Activated T-helper 17 cell treated with anti-CD3 and anti-CD28 coated beads, Interleukin-2, amount 50 U/mL, for 72 hours (primary cell): ENCODE measurements at regions not wholly inside any gene's neighbourhood (a gene's known extent, or its start where the extent isn't known, plus 50 kb on each side); places are given as distances from the start of the nearest gene placed in this dataset.
"Not testable (repeated sequence)": the region's sequence is repeated elsewhere in the genome, so short reads cannot be mapped to it uniquely, and the experiment has no call there.

Experiments
- ATAC-seq: fragments of 150-1000 bp; cut with Tn5 transposase; replicated peaks from 2 replicates; pipeline ENCODE4 v1.10.0; 2021; ENCODE audit warnings: mild to moderate bottlenecking, moderate library complexity
- H3K27ac Mint-ChIP-seq: one replicate; pipeline ENCODE4 v1.8.0; 2022; ENCODE audit warnings: mixed read lengths
- H3K27me3 Mint-ChIP-seq: one replicate; pipeline ENCODE4 v1.8.0; 2022; ENCODE audit warnings: mixed read lengths
- H3K36me3 Mint-ChIP-seq: one replicate; pipeline ENCODE4 v1.8.0; 2022; ENCODE audit warnings: low read depth, mild to moderate bottlenecking, mixed read lengths
- H3K4me1 Mint-ChIP-seq: one replicate; pipeline ENCODE4 v1.8.0; 2022; ENCODE audit warnings: mixed read lengths
- H3K4me3 Mint-ChIP-seq: one replicate; pipeline ENCODE4 v1.8.0; 2022; ENCODE audit warnings: mild to moderate bottlenecking, mixed read lengths
- H3K9me3 Mint-ChIP-seq: one replicate; pipeline ENCODE4 v1.8.0; 2022; ENCODE audit warnings: mixed read lengths

GRCh38 chr3:94507354-94507753 is 444.5 kb downstream of the NSUN3 start:
- not testable (repeated sequence) for ATAC-seq, H3K9me3 Mint-ChIP-seq, H3K4me1 Mint-ChIP-seq

GRCh38 chr3:94512876-94513275 is 450.0 kb downstream of the NSUN3 start:
- H3K36me3 Mint-ChIP-seq, result no peaks in the 10 kb centered on the region
- H3K27me3 Mint-ChIP-seq, result no peaks in the 10 kb centered on the region
- no peaks in the 10 kb centered on the region for H3K4me1 Mint-ChIP-seq
- H3K27ac Mint-ChIP-seq, result no peak overlapping the region
- H3K9me3 Mint-ChIP-seq, result peaks cover 4% of the 10 kb centered on the region
- no peak for ATAC-seq
- no peak overlapping the region for H3K4me3 Mint-ChIP-seq

More at GRCh38 chr3:94507354-94507753, 444.5 kb downstream of the NSUN3 start:
- not testable (repeated sequence) for H3K36me3 Mint-ChIP-seq, H3K27ac Mint-ChIP-seq, H3K4me3 Mint-ChIP-seq, H3K27me3 Mint-ChIP-seq

- H3K4me1 Mint-ChIP-seq, result no peaks in the 10 kb centered on the region
- H3K27me3 Mint-ChIP-seq, result no peaks in the 10 kb centered on the region
Observed at GRCh38 chr3:94513600-94513999, 450.7 kb downstream of the NSUN3 start.

GRCh38 chr3:94515983-94516382 is 453.1 kb downstream of the NSUN3 start:
- Mint-ChIP-seq H3K4me1 (no peaks in the 10 kb centered on the region), H3K36me3 (no peaks in the 10 kb centered on the region), H3K4me3 (no peak overlapping the region), H3K27ac (no peak overlapping the region), H3K27me3 (no peaks in the 10 kb centered on the region), H3K9me3 (peaks cover 5% of the 10 kb centered on the region)
- no peak for ATAC-seq

More at GRCh38 chr3:94513600-94513999, 450.7 kb downstream of the NSUN3 start:
- Mint-ChIP-seq H3K9me3 (peaks cover 4% of the 10 kb centered on the region), H3K27ac (no peak overlapping the region), H3K4me3 (no peak overlapping the region), H3K36me3 (no peaks in the 10 kb centered on the region)
- no peak for ATAC-seq

- ATAC-seq, result no peak
- no peaks in the 10 kb centered on the region for H3K36me3 Mint-ChIP-seq
- no peak overlapping the region for H3K27ac Mint-ChIP-seq
- no peaks in the 10 kb centered on the region for H3K27me3 Mint-ChIP-seq
- H3K4me1 Mint-ChIP-seq, result no peaks in the 10 kb centered on the region
- H3K9me3 Mint-ChIP-seq, result peaks cover 3% of the 10 kb centered on the region
- no peak overlapping the region for H3K4me3 Mint-ChIP-seq
Observed at GRCh38 chr3:94520364-94520763, 457.5 kb downstream of the NSUN3 start.

GRCh38 chr3:94522488-94522887 is 459.6 kb downstream of the NSUN3 start:
- Mint-ChIP-seq H3K4me1 (no peaks in the 10 kb centered on the region), H3K27me3 (no peaks in the 10 kb centered on the region), H3K27ac (no peak overlapping the region), H3K9me3 (peaks cover 7% of the 10 kb centered on the region), H3K4me3 (no peak overlapping the region), H3K36me3 (no peaks in the 10 kb centered on the region)
- no peak for ATAC-seq

- Mint-ChIP-seq H3K36me3 (no peaks in the 10 kb centered on the region), H3K9me3 (peaks cover 7% of the 10 kb centered on the region), H3K27ac (no peak overlapping the region), H3K27me3 (no peaks in the 10 kb centered on the region), H3K4me1 (no peaks in the 10 kb centered on the region), H3K4me3 (no peak overlapping the region)
- ATAC-seq, result no peak
Observed at GRCh38 chr3:94524102-94524919, 461.4 kb downstream of the NSUN3 start.

GRCh38 chr3:94525043-94525442 is 462.2 kb downstream of the NSUN3 start:
- ATAC-seq, result no peak
- Mint-ChIP-seq H3K4me3 (no peak overlapping the region), H3K27ac (no peak overlapping the region), H3K36me3 (no peaks in the 10 kb centered on the region), H3K4me1 (no peaks in the 10 kb centered on the region), H3K27me3 (no peaks in the 10 kb centered on the region), H3K9me3 (peaks cover 7% of the 10 kb centered on the region)

- Mint-ChIP-seq H3K4me1 (no peaks in the 10 kb centered on the region), H3K27me3 (no peaks in the 10 kb centered on the region), H3K27ac (no peak overlapping the region), H3K4me3 (no peak overlapping the region), H3K9me3 (peaks cover 4% of the 10 kb centered on the region), H3K36me3 (no peaks in the 10 kb centered on the region)
- ATAC-seq, result no peak
Observed at GRCh38 chr3:94529816-94530215, 467.0 kb downstream of the NSUN3 start.

- H3K4me1 Mint-ChIP-seq, result no peaks in the 10 kb centered on the region
- H3K36me3 Mint-ChIP-seq, result no peaks in the 10 kb centered on the region
- H3K4me3 Mint-ChIP-seq, result no peak overlapping the region
- no peaks in the 10 kb centered on the region for H3K9me3 Mint-ChIP-seq
- no peaks in the 10 kb centered on the region for H3K27me3 Mint-ChIP-seq
- ATAC-seq, result no peak
- no peak overlapping the region for H3K27ac Mint-ChIP-seq
Observed at GRCh38 chr3:94532951-94533350, 470.1 kb downstream of the NSUN3 start.

- Mint-ChIP-seq H3K4me3 (no peak overlapping the region), H3K36me3 (no peaks in the 10 kb centered on the region), H3K27ac (no peak overlapping the region), H3K27me3 (no peaks in the 10 kb centered on the region), H3K4me1 (no peaks in the 10 kb centered on the region), H3K9me3 (no peaks in the 10 kb centered on the region)
- ATAC-seq, result no peak
Observed at GRCh38 chr3:94539937-94540336, 477.1 kb downstream of the NSUN3 start.

GRCh38 chr3:94543161-94543560 is 480.3 kb downstream of the NSUN3 start:
- no peaks in the 10 kb centered on the region for H3K36me3 Mint-ChIP-seq
- no peak for ATAC-seq
- H3K4me3 Mint-ChIP-seq, result no peak overlapping the region
- peaks cover 1% of the 10 kb centered on the region for H3K9me3 Mint-ChIP-seq
- H3K27ac Mint-ChIP-seq, result no peak overlapping the region
- no peaks in the 10 kb centered on the region for H3K27me3 Mint-ChIP-seq
- no peaks in the 10 kb centered on the region for H3K4me1 Mint-ChIP-seq

GRCh38 chr3:94544131-94544789 is 481.4 kb downstream of the NSUN3 start:
- Mint-ChIP-seq H3K9me3 (peaks cover 4% of the 10 kb centered on the region), H3K4me3 (no peak overlapping the region), H3K27me3 (no peaks in the 10 kb centered on the region), H3K36me3 (no peaks in the 10 kb centered on the region), H3K4me1 (no peaks in the 10 kb centered on the region), H3K27ac (no peak overlapping the region)
- ATAC-seq, result no peak

GRCh38 chr3:94548581-94549316 is 485.9 kb downstream of the NSUN3 start:
- peaks cover 20% of the 10 kb centered on the region for H3K9me3 Mint-ChIP-seq
- no peak overlapping the region for H3K4me3 Mint-ChIP-seq
- ATAC-seq, result no peak
- H3K4me1 Mint-ChIP-seq, result no peaks in the 10 kb centered on the region
- H3K27ac Mint-ChIP-seq, result no peak overlapping the region
- no peaks in the 10 kb centered on the region for H3K36me3 Mint-ChIP-seq
- H3K27me3 Mint-ChIP-seq, result no peaks in the 10 kb centered on the region

GRCh38 chr3:94561094-94561493 is 498.2 kb downstream of the NSUN3 start:
- no peak overlapping the region for H3K27ac Mint-ChIP-seq
- H3K27me3 Mint-ChIP-seq, result no peaks in the 10 kb centered on the region
- H3K4me1 Mint-ChIP-seq, result no peaks in the 10 kb centered on the region
- H3K4me3 Mint-ChIP-seq, result no peak overlapping the region
- no peaks in the 10 kb centered on the region for H3K36me3 Mint-ChIP-seq
- no peaks in the 10 kb centered on the region for H3K9me3 Mint-ChIP-seq
- ATAC-seq, result no peak
